ENCODE measurements at regions not wholly inside any gene's neighbourhood (a gene's known extent, or its start where the extent isn't known, plus 50 kb on each side); places are given as distances from the start of the nearest gene placed in this dataset.

GRCh38 chr11:45089251-45089650 is 57.2 kb upstream of the PRDM11 start:
- TF ChIP-seq ZNF274 (IDR thresholded peaks at IDR 0.05; ENCODE audit: low read depth, low read length) (no peak), YY1 (IDR thresholded peaks at IDR 0.05; ENCODE audit: insufficient read depth, insufficient read length) (no peak), SUZ12 (IDR thresholded peaks at IDR 0.05; ENCODE audit: extremely low read depth, insufficient read depth, insufficient read length) (no peak)
